Heart left ventricle (tissue), 13 donors: ENCODE measurements at regions not wholly inside any gene's neighbourhood (a gene's known extent, or its start where the extent isn't known, plus 50 kb on each side); places are given as distances from the start of the nearest gene placed in this dataset.
"Not testable (repeated sequence)": the region's sequence is repeated elsewhere in the genome, so short reads cannot be mapped to it uniquely, and the experiment has no call there.

Experiments used
- CTCF ChIP-seq, 12 donors: fragments of 200-600 bp; sonication (generic) in 4 of 12; IDR thresholded peaks; one replicate each; pipeline versions ENCODE4 v1.5.0 to v1.8.0; 2018 to 2022; ENCODE audit warnings: antibody characterized with exemption in 12 of 12, mild to moderate bottlenecking in 5 of 12
- POLR2A ChIP-seq, 2 donors: fragments of 450-650 bp; IDR thresholded peaks; one replicate each; pipeline ENCODE4 v1.6.1; 2017; ENCODE audit warnings: antibody characterized with exemption in 2 of 2, mild to moderate bottlenecking in 2 of 2, moderate library complexity in 2 of 2
- donor health status: ischemic (EF 13 %, LVEDD 7.1; RV severe dilation, severe dysfunction).
- donor health status: DM: no; HTN: yes; CAD: no.
- donor health status: DM: no; HTN: no; CAD: no.
- donor health status: ischemic (EF 25% LVEDD 6.9; RV normal size, moderate dysfunction).
- donor health status: ischemic (EF 25% LVEDD 5.7; RV mildly dilated, moderate dysfunction).
- donor health status: ischemic (EF 35%, LVEDD 5.7; RV mildly dilated, moderate dysfunction).
- donor health status: nonischemic (EF 11% LVEDD 7.7; RV severe dilation, severe dysfunction).
- donor health status: DM: yes; HTN: yes; CAD: no.
- donor health status: PGD.
- donor health status: ischemic (EF 29% LVEDD 5.4; RV normal size, mild dysfunction).
- donor health status: nonischemic (EF 23%, LVEDD 6.1; RV moderate dilation, normal function).

- TF ChIP-seq CTCF, POLR2A (IDR thresholded peaks at IDR 0.05): not testable (repeated sequence)
Observed at GRCh38 chr13:103457050-103457449, 390.8 kb upstream of the SLC10A2 start.
